Suprapubic skin (tissue), 4 donors: ENCODE measurements at regions not wholly inside any gene's neighbourhood (a gene's known extent, or its start where the extent isn't known, plus 50 kb on each side); places are given as distances from the start of the nearest gene placed in this dataset.
"Not testable (repeated sequence)": the region's sequence is repeated elsewhere in the genome, so short reads cannot be mapped to it uniquely, and the experiment has no call there.

Source experiments
- DNase-seq, 2 donors: peaks; one replicate each; pipeline ENCODE4 v3.0.0-alpha.2; 2019; ENCODE audit warnings: low spot score in 2 of 2
- H3K27ac ChIP-seq: fragments of 200-600 bp; sonication (generic); one replicate; pipeline ENCODE4 v1.5.1; 2019
- H3K27me3 ChIP-seq: fragments of 200-600 bp; sonication (generic); one replicate; pipeline ENCODE4 v1.5.1; 2019
- H3K36me3 ChIP-seq: fragments of 200-600 bp; sonication (generic); one replicate; pipeline ENCODE4 v1.5.1; 2019
- H3K4me1 ChIP-seq: fragments of 200-600 bp; sonication (generic); one replicate; pipeline ENCODE4 v1.5.1; 2019
- H3K4me3 ChIP-seq: fragments of 200-600 bp; sonication (generic); one replicate; pipeline ENCODE4 v1.5.1; 2019; ENCODE audit warnings: mild to moderate bottlenecking
- H3K9me3 ChIP-seq: fragments of 200-600 bp; sonication (generic); one replicate; pipeline ENCODE4 v1.5.1; 2019
- CTCF ChIP-seq, 2 donors: fragments of 200-600 bp in 1 of 2; fragments of 450-650 bp in 1 of 2; sonication (generic) in 1 of 2; IDR thresholded peaks; one replicate each; pipeline ENCODE4 v1.5.1; 2016 to 2019; ENCODE audit warnings: antibody characterized with exemption in 2 of 2, mild to moderate bottlenecking in 1 of 2, moderate library complexity in 1 of 2
- EP300 ChIP-seq: sonication (generic); formaldehyde crosslinking; IDR thresholded peaks from one replicate; pipeline ENCODE4 v1.6.1; 2017; ENCODE audit warnings: antibody characterized with exemption
- POLR2A ChIP-seq, 2 donors: fragments of 450-650 bp; IDR thresholded peaks; one replicate each; pipeline ENCODE4 v1.6.1; 2017; ENCODE audit warnings: antibody characterized with exemption in 2 of 2, mild to moderate bottlenecking in 2 of 2, moderate library complexity in 2 of 2
- POLR2AphosphoS5 ChIP-seq, 3 donors: sonication (generic); formaldehyde crosslinking; IDR thresholded peaks; one replicate each; pipeline ENCODE4 v1.6.1; 2017; ENCODE audit warnings: antibody characterized with exemption in 3 of 3
- WGBS: methylation state at CpG from one replicate; pipeline ENCODE4 v1.1.5; 2018; 5-methylcytosine and 5-hydroxymethylcytosine counted together

GRCh38 chr10:85137253-85137652 lies 808.9 kb downstream of the CCSER2 start:
- Histone ChIP-seq H3K27ac (no peak overlapping the region), H3K9me3 (no peaks in the 10 kb centered on the region), H3K36me3 (no peaks in the 10 kb centered on the region), H3K27me3 (no peaks in the 10 kb centered on the region), H3K4me3 (no peak overlapping the region), H3K4me1 (no peaks in the 10 kb centered on the region)
- 76% methylated on average over 5 of the region's 5 CpGs for WGBS
- DNase-seq = no peak
- TF ChIP-seq POLR2AphosphoS5 (IDR thresholded peaks at IDR 0.05) (no peak), CTCF (IDR thresholded peaks at IDR 0.05) (no peak), POLR2A (IDR thresholded peaks at IDR 0.05) (no peak), EP300 (no peak)

GRCh38 chr10:85138046-85138445 lies 809.7 kb downstream of the CCSER2 start:
- Histone ChIP-seq H3K27ac (no peak overlapping the region), H3K27me3 (no peaks in the 10 kb centered on the region), H3K36me3 (no peaks in the 10 kb centered on the region), H3K9me3 (no peaks in the 10 kb centered on the region), H3K4me1 (no peaks in the 10 kb centered on the region), H3K4me3 (no peak overlapping the region)
- DNase-seq = no peak
- TF ChIP-seq CTCF (IDR thresholded peaks at IDR 0.05) = no peak
- no peak for TF ChIP-seq EP300
- no peak for TF ChIP-seq POLR2AphosphoS5 (IDR thresholded peaks at IDR 0.05)
- TF ChIP-seq POLR2A (IDR thresholded peaks at IDR 0.05) = no peak
- WGBS = 82% methylated on average over 5 of the region's 5 CpGs

- Histone ChIP-seq H3K9me3 (no peaks in the 10 kb centered on the region), H3K4me1 (no peaks in the 10 kb centered on the region), H3K36me3 (no peaks in the 10 kb centered on the region), H3K4me3 (no peak overlapping the region), H3K27me3 (no peaks in the 10 kb centered on the region), H3K27ac (no peak overlapping the region)
- TF ChIP-seq POLR2AphosphoS5 (IDR thresholded peaks at IDR 0.05) (no peak), POLR2A (IDR thresholded peaks at IDR 0.05) (no peak), EP300 (no peak), CTCF (IDR thresholded peaks at IDR 0.05) (no peak)
- DNase-seq = no peak
- WGBS = 65% methylated on average over 5 of the region's 5 CpGs
Observed at GRCh38 chr10:85139124-85139523, 810.7 kb downstream of the CCSER2 start.

GRCh38 chr10:85141520-85141919 lies 813.1 kb downstream of the CCSER2 start:
- H3K27me3 ChIP-seq, H3K4me1 ChIP-seq, DNase-seq, H3K27ac ChIP-seq, H3K4me3 ChIP-seq, H3K9me3 ChIP-seq, H3K36me3 ChIP-seq: not testable (repeated sequence)
- no CpG with 5 or more reads among the region's 25 CpGs for WGBS

GRCh38 chr10:85145966-85146365 lies 817.6 kb downstream of the CCSER2 start:
- no peaks in the 10 kb centered on the region for H3K27me3 ChIP-seq
- no peak overlapping the region for H3K27ac ChIP-seq
- no peak overlapping the region for H3K4me3 ChIP-seq
- no peak for TF ChIP-seq POLR2A (IDR thresholded peaks at IDR 0.05)
- TF ChIP-seq EP300 = no peak
- TF ChIP-seq POLR2AphosphoS5 (IDR thresholded peaks at IDR 0.05) = no peak
- TF ChIP-seq CTCF (IDR thresholded peaks at IDR 0.05) = no peak
- WGBS = 75% methylated on average over 5 of the region's 5 CpGs
- H3K9me3 ChIP-seq = no peaks in the 10 kb centered on the region
- no peaks in the 10 kb centered on the region for H3K36me3 ChIP-seq
- no peaks in the 10 kb centered on the region for H3K4me1 ChIP-seq
- no peak for DNase-seq
